ENCODE measurements at regions not wholly inside any gene's neighbourhood (a gene's known extent, or its start where the extent isn't known, plus 50 kb on each side); places are given as distances from the start of the nearest gene placed in this dataset.
"Not testable (repeated sequence)": the region's sequence is repeated elsewhere in the genome, so short reads cannot be mapped to it uniquely, and the experiment has no call there.

DNA sequence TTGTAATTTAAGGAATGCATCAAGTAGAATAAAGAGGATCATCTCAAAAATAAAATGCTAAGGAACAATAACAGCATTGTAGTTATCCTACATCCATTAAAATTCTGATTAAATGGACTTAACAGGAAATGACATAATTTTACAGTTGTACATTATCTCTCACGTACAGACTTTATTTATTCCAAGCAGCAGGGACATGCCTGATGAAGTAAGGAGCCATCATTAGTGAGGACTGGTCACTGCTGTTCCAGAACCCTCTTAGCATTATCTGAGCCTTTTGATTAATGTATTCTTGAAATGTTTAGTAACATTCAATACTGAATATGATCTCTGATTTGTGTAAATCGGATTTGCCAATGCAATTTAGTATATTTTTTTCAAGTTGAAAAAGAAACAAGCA is 516.1 kb downstream of the DACH1 start:
- H3K27ac ChIP-seq, result no peak overlapping the region
- TF ChIP-seq, protein P1, sequence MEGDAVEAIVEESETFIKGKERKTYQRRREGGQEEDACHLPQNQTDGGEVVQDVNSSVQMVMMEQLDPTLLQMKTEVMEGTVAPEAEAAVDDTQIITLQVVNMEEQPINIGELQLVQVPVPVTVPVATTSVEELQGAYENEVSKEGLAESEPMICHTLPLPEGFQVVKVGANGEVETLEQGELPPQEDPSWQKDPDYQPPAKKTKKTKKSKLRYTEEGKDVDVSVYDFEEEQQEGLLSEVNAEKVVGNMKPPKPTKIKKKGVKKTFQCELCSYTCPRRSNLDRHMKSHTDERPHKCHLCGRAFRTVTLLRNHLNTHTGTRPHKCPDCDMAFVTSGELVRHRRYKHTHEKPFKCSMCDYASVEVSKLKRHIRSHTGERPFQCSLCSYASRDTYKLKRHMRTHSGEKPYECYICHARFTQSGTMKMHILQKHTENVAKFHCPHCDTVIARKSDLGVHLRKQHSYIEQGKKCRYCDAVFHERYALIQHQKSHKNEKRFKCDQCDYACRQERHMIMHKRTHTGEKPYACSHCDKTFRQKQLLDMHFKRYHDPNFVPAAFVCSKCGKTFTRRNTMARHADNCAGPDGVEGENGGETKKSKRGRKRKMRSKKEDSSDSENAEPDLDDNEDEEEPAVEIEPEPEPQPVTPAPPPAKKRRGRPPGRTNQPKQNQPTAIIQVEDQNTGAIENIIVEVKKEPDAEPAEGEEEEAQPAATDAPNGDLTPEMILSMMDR (IDR thresholded peaks at IDR 0.05), result no peak
- TF ChIP-seq POLR2AphosphoS5 (IDR thresholded peaks at IDR 0.05; ENCODE audit: insufficient read depth in 1 of 2, low read depth in 1 of 2) (no peak), POLR2A (IDR thresholded peaks at IDR 0.05) (no peak)
- H3K36me3 ChIP-seq, result no peaks in the 10 kb centered on the region
- intact Hi-C loops (cut with DNase I), result no loop called here
- H3K4me1 ChIP-seq, result no peaks in the 10 kb centered on the region
- no peaks in the 10 kb centered on the region for H3K27me3 ChIP-seq
- no peak for DNase-seq (ENCODE audit: extremely low spot score in 2 of 2)
- H3K9me3 ChIP-seq, result no peaks in the 10 kb centered on the region
- H3K4me3 ChIP-seq, result no peak overlapping the region

DNA sequence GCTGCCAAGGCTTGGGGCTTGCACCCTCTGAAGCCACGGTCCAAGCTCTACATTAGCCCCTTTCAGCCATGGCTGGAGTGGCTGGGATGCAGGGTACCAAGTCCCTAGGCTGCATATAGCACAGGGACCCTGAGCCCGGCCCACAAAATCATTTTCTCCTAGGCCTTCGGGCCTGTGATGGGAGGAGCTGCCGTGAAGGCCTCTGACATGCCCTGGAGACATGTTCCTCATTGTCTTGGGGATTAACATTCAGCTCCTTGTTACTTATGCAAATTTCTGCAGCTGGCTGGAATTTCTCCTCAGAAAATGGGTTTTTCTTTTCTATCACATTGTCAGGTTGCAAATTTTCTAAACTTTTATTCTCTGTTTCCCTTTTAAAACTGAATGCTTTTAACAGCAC is 521.1 kb downstream of the DACH1 start:
- H3K27me3 ChIP-seq; H3K4me1 ChIP-seq; intact Hi-C loops (cut with DNase I); DNase-seq (ENCODE audit: extremely low spot score in 2 of 2); H3K4me3 ChIP-seq; H3K27ac ChIP-seq; H3K36me3 ChIP-seq; H3K9me3 ChIP-seq: not testable (repeated sequence)

GRCh38 chr13:71339736-71340135 is 527.3 kb downstream of the DACH1 start:
- no peaks in the 10 kb centered on the region for H3K4me1 ChIP-seq
- no peaks in the 10 kb centered on the region for H3K9me3 ChIP-seq
- intact Hi-C loops (cut with DNase I), result no loop called here
- no peak overlapping the region for H3K27ac ChIP-seq
- no peak for DNase-seq (ENCODE audit: extremely low spot score in 2 of 2)
- no peaks in the 10 kb centered on the region for H3K36me3 ChIP-seq
- no peaks in the 10 kb centered on the region for H3K27me3 ChIP-seq
- TF ChIP-seq POLR2A (IDR thresholded peaks at IDR 0.05), result no peak
- H3K4me3 ChIP-seq, result no peak overlapping the region

GRCh38 chr13:71339005-71339404 is 528.0 kb downstream of the DACH1 start:
- TF ChIP-seq, protein P1 (IDR thresholded peaks at IDR 0.05), result no peak
- TF ChIP-seq POLR2A (IDR thresholded peaks at IDR 0.05) (no peak), POLR2AphosphoS5 (IDR thresholded peaks at IDR 0.05; ENCODE audit: insufficient read depth in 1 of 2, low read depth in 1 of 2) (no peak)
- Histone ChIP-seq H3K27ac (no peak overlapping the region), H3K4me3 (no peak overlapping the region), H3K36me3 (no peaks in the 10 kb centered on the region), H3K27me3 (no peaks in the 10 kb centered on the region), H3K4me1 (no peaks in the 10 kb centered on the region), H3K9me3 (no peaks in the 10 kb centered on the region)
- intact Hi-C loops (cut with DNase I), result no loop called here
- DNase-seq (ENCODE audit: extremely low spot score in 2 of 2), result no peak

GRCh38 chr13:71338070-71338469 is 528.9 kb downstream of the DACH1 start:
- Histone ChIP-seq H3K4me3 (no peak overlapping the region), H3K9me3 (no peaks in the 10 kb centered on the region), H3K36me3 (no peaks in the 10 kb centered on the region), H3K4me1 (no peaks in the 10 kb centered on the region), H3K27ac (no peak overlapping the region), H3K27me3 (no peaks in the 10 kb centered on the region)
- DNase-seq (ENCODE audit: extremely low spot score in 2 of 2), result no peak
- TF ChIP-seq POLR2AphosphoS5 (IDR thresholded peaks at IDR 0.05; ENCODE audit: insufficient read depth in 1 of 2, low read depth in 1 of 2), result no peak
- TF ChIP-seq, protein P1 (IDR thresholded peaks at IDR 0.05), result no peak
- no peak for TF ChIP-seq POLR2A (IDR thresholded peaks at IDR 0.05)
- intact Hi-C loops (cut with DNase I), result no loop called here

GRCh38 chr13:71327266-71327665 is 539.7 kb downstream of the DACH1 start:
- Histone ChIP-seq H3K27ac (no peak overlapping the region), H3K9me3 (no peaks in the 10 kb centered on the region), H3K27me3 (no peaks in the 10 kb centered on the region), H3K4me3 (no peak overlapping the region), H3K4me1 (no peaks in the 10 kb centered on the region), H3K36me3 (no peaks in the 10 kb centered on the region)
- TF ChIP-seq POLR2AphosphoS5 (IDR thresholded peaks at IDR 0.05; ENCODE audit: insufficient read depth in 1 of 2, low read depth in 1 of 2) (no peak), POLR2A (IDR thresholded peaks at IDR 0.05) (no peak)
- TF ChIP-seq, protein P1 (IDR thresholded peaks at IDR 0.05), result no peak
- intact Hi-C loops (cut with DNase I), result no loop called here
- DNase-seq (ENCODE audit: extremely low spot score in 2 of 2), result no peak
